ENCODE measurements at regions not wholly inside any gene's neighbourhood (a gene's known extent, or its start where the extent isn't known, plus 50 kb on each side); places are given as distances from the start of the nearest gene placed in this dataset.

DNA sequence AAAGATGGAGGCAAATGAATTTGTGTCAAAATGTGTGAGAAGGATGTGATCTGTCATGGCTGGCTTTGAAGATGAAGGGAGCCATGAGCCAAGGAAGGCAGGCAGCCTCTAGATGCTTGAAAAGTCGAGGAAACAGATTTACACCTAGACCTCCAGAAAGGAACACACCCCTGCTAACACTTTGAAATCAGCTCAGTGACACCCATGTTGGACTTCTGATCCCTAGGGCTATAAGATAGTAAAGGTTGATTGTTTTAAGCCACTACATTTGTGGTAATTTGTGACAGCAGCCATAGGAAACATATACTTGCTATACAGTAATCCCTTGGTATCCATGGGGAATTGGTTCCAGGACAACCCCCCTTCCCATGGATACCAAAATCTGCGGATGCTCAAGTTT lies 80.5 kb upstream of the DYRK2 start:
- Mint-ChIP-seq H3K27me3 (ENCODE audit: low read depth) (no peaks in the 10 kb centered on the region), H3K27ac (no peak overlapping the region), H3K36me3 (ENCODE audit: insufficient read depth in 1 of 3, low read depth in 3 of 3) (peaks cover 0 to 1% (median 0%) of the 10 kb centered on the region in 3 experiments; a peak in 4 of 7 replicates), H3K9me3 (peaks cover 7 to 9% of the 10 kb centered on the region in 2 experiments; a peak in 4 of 5 replicates), H3K4me3 (no peak overlapping the region), H3K4me1 (peaks cover 4 to 13% of the 10 kb centered on the region in 2 experiments)
- Histone ChIP-seq H3K18ac (ENCODE audit: insufficient read length, low read depth, low read length) (no peak overlapping the region), H3K79me1 (ENCODE audit: insufficient read depth, low read depth, low read length, poor library complexity, severe bottlenecking) (no peaks in the 10 kb centered on the region), H2BK15ac (ENCODE audit: low read depth, low read length) (no peak overlapping the region), H2AFZ (ENCODE audit: low read length) (no peak overlapping the region), H3K27me3 (ENCODE audit: insufficient read depth, low read length) (no peaks in the 10 kb centered on the region), H4K5ac (ENCODE audit: insufficient read length, low read depth, low read length) (no peak overlapping the region), H2BK20ac (ENCODE audit: low read depth, low read length, poor library complexity, severe bottlenecking) (no peak overlapping the region), H2BK120ac (ENCODE audit: low read depth, low read length, poor library complexity, severe bottlenecking) (no peak overlapping the region), H3K14ac (ENCODE audit: insufficient read depth, low read length) (no peak overlapping the region), H3T11ph (ENCODE audit: low read length) (no peak overlapping the region), H4K20me1 (ENCODE audit: control insufficient read depth, insufficient read depth, insufficient read length) (no peaks in the 10 kb centered on the region), H3K23ac (ENCODE audit: insufficient read length, low read depth, low read length) (no peak overlapping the region), H2AK5ac (ENCODE audit: insufficient read length, low read length) (no peak overlapping the region), H3K9ac (ENCODE audit: extremely low read depth, insufficient read length, low read length) (no peak overlapping the region), H3K4me2 (ENCODE audit: insufficient read depth, insufficient read length, low read length) (no peak overlapping the region), H3K56ac (ENCODE audit: insufficient read length, low read depth, low read length) (no peak overlapping the region), H3K79me2 (ENCODE audit: insufficient read depth, low read length) (no peaks in the 10 kb centered on the region), H3K27ac (ENCODE audit: insufficient read length, low read depth, low read length) (no peak overlapping the region), H3K4ac (ENCODE audit: low read depth, low read length) (no peak overlapping the region), H2BK12ac (ENCODE audit: insufficient read length, low read depth, low read length) (no peak overlapping the region), H3K23me2 (ENCODE audit: insufficient read length, low read depth, low read length, poor library complexity, severe bottlenecking) (no peaks in the 10 kb centered on the region), H4K8ac (replicated peaks; ENCODE audit: insufficient read length, low read depth, low read length) (no peak overlapping the region), H2BK5ac (ENCODE audit: insufficient read length, low read length) (no peak overlapping the region), H4K91ac (ENCODE audit: insufficient read length, low read depth, low read length) (no peak overlapping the region), H3K4me1 (ENCODE audit: insufficient read depth, low read length) (no peaks in the 10 kb centered on the region), H3K9me3 (ENCODE audit: control insufficient read depth, low read depth, low read length) (no peaks in the 10 kb centered on the region)
- DNase-seq, result no peak
- TF ChIP-seq, protein P1, sequence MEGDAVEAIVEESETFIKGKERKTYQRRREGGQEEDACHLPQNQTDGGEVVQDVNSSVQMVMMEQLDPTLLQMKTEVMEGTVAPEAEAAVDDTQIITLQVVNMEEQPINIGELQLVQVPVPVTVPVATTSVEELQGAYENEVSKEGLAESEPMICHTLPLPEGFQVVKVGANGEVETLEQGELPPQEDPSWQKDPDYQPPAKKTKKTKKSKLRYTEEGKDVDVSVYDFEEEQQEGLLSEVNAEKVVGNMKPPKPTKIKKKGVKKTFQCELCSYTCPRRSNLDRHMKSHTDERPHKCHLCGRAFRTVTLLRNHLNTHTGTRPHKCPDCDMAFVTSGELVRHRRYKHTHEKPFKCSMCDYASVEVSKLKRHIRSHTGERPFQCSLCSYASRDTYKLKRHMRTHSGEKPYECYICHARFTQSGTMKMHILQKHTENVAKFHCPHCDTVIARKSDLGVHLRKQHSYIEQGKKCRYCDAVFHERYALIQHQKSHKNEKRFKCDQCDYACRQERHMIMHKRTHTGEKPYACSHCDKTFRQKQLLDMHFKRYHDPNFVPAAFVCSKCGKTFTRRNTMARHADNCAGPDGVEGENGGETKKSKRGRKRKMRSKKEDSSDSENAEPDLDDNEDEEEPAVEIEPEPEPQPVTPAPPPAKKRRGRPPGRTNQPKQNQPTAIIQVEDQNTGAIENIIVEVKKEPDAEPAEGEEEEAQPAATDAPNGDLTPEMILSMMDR (conservative IDR thresholded peaks at IDR 0.05), result no peak
- WGBS (ENCODE audit: extremely low coverage, insufficient read length, low lambda C conversion rate), result no CpG with 5 or more reads among the region's 2 CpGs
